ENCODE measurements at regions not wholly inside any gene's neighbourhood (a gene's known extent, or its start where the extent isn't known, plus 50 kb on each side); places are given as distances from the start of the nearest gene placed in this dataset.
"Not testable (repeated sequence)": the region's sequence is repeated elsewhere in the genome, so short reads cannot be mapped to it uniquely, and the experiment has no call there.

DNA sequence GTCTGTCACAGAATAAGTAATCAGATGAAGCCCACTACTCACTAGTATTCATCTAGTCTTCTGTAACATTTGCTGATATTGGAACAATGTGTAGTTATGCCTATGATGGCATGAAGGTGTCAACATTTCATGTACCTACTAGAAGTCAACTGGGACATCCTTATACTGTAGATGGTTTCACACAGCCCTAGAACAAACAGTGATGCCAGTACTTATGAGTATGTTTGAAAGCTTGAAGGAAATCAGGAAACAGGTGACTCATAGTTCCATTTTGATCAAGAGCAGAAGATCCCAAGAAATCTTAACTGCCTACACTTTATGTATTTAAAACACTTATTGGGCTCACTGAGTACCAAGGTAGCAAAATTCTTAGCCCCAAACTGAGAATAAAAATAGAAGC lies 1519.6 kb downstream of the REEP3 start:
- Histone ChIP-seq H3K27me3 (ENCODE audit: control insufficient read depth, insufficient read depth, low read length) (no peaks in the 10 kb centered on the region), H3K36me3 (ENCODE audit: control insufficient read depth, insufficient read depth, low read length) (no peaks in the 10 kb centered on the region), H3K4me1 (ENCODE audit: control insufficient read depth, insufficient read depth, low read length, poor library complexity, severe bottlenecking) (no peaks in the 10 kb centered on the region), H3K9me3 (ENCODE audit: control insufficient read depth in 2 of 2, low read length in 2 of 2) (no peaks in the 10 kb centered on the region), H3K27ac (ENCODE audit: insufficient read depth, low read length, poor library complexity, severe bottlenecking) (no peak overlapping the region), H3K4me3 (ENCODE audit: low read depth, low read length) (no peak overlapping the region)
- H3K27ac Mint-ChIP-seq = no peak overlapping the region
- ATAC-seq (ENCODE audit: low read depth in 2 of 2) (no peak), DNase-seq (no peak)
- no peaks in the 10 kb centered on the region for H3K36me3 Mint-ChIP-seq
- H3K27me3 Mint-ChIP-seq = no peaks in the 10 kb centered on the region
- H3K9me3 Mint-ChIP-seq = peaks cover 0 to 8% (median 4%) of the 10 kb centered on the region in 7 donors
- no peak overlapping the region for H3K4me3 Mint-ChIP-seq
- no peaks in the 10 kb centered on the region for H3K4me1 Mint-ChIP-seq

DNA sequence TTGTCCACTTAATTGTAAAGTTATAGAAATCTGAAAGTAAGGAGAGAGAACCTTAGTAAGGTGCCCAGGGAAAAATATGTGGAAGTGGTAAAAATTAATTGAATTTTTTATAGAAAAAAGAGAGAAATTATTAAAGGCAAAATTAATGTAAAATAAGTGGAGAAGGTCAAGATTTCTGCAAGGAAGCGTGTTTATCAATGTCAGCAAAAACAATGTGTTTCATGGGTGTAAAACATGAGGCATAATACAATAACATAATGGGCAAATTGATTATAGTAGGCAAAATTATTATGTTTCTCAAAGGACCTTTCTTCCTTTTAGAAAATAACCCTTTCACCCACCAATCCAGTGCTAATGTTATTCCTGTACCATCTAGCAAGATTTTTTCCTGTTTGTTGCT lies 1520.1 kb downstream of the REEP3 start:
- no peaks in the 10 kb centered on the region for H3K9me3 ChIP-seq (ENCODE audit: control insufficient read depth in 2 of 2, low read length in 2 of 2)
- H3K27ac Mint-ChIP-seq = no peak overlapping the region
- H3K27me3 ChIP-seq (ENCODE audit: control insufficient read depth, insufficient read depth, low read length) = no peaks in the 10 kb centered on the region
- no peaks in the 10 kb centered on the region for H3K36me3 Mint-ChIP-seq
- H3K27me3 Mint-ChIP-seq = no peaks in the 10 kb centered on the region
- H3K4me1 ChIP-seq (ENCODE audit: control insufficient read depth, insufficient read depth, low read length, poor library complexity, severe bottlenecking) = no peaks in the 10 kb centered on the region
- no peaks in the 10 kb centered on the region for H3K4me1 Mint-ChIP-seq
- no peak overlapping the region for H3K4me3 ChIP-seq (ENCODE audit: low read depth, low read length)
- H3K36me3 ChIP-seq (ENCODE audit: control insufficient read depth, insufficient read depth, low read length) = no peaks in the 10 kb centered on the region
- DNase-seq (no peak), ATAC-seq (ENCODE audit: low read depth in 2 of 2) (no peak)
- no peak overlapping the region for H3K27ac ChIP-seq (ENCODE audit: insufficient read depth, low read length, poor library complexity, severe bottlenecking)
- H3K4me3 Mint-ChIP-seq = no peak overlapping the region
- H3K9me3 Mint-ChIP-seq = peaks cover 0 to 7% (median 4%) of the 10 kb centered on the region in 7 donors

DNA sequence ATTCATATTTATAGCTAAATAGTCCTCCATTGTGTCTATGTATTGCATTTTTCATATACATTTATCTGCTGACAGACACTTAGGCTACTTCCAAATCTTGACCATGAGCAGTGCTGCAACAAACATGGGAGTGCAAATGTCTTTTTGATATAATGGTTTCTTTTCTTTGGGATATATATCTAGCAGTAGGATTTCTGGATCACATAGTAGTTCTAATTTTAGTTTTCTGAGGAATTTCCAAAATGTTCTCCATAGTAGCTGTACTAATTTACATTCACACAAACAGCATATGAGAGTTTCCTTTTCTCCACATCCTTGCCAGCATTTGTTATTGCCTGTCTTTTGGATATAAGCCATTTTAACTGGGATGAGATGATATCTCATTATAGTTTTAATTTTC lies 1521.3 kb downstream of the REEP3 start:
- Mint-ChIP-seq H3K27ac (no peak overlapping the region), H3K9me3 (peaks cover 0 to 7% (median 2%) of the 10 kb centered on the region in 7 donors), H3K4me1 (no peaks in the 10 kb centered on the region), H3K27me3 (no peaks in the 10 kb centered on the region), H3K36me3 (no peaks in the 10 kb centered on the region), H3K4me3 (no peak overlapping the region)
- Histone ChIP-seq H3K27ac (ENCODE audit: insufficient read depth, low read length, poor library complexity, severe bottlenecking) (no peak overlapping the region), H3K4me1 (ENCODE audit: control insufficient read depth, insufficient read depth, low read length, poor library complexity, severe bottlenecking) (no peaks in the 10 kb centered on the region), H3K9me3 (ENCODE audit: control insufficient read depth in 2 of 2, low read length in 2 of 2) (no peaks in the 10 kb centered on the region), H3K4me3 (ENCODE audit: low read depth, low read length) (no peak overlapping the region), H3K36me3 (ENCODE audit: control insufficient read depth, insufficient read depth, low read length) (no peaks in the 10 kb centered on the region), H3K27me3 (ENCODE audit: control insufficient read depth, insufficient read depth, low read length) (no peaks in the 10 kb centered on the region)
- DNase-seq (no peak), ATAC-seq (ENCODE audit: low read depth in 2 of 2) (no peak)

DNA sequence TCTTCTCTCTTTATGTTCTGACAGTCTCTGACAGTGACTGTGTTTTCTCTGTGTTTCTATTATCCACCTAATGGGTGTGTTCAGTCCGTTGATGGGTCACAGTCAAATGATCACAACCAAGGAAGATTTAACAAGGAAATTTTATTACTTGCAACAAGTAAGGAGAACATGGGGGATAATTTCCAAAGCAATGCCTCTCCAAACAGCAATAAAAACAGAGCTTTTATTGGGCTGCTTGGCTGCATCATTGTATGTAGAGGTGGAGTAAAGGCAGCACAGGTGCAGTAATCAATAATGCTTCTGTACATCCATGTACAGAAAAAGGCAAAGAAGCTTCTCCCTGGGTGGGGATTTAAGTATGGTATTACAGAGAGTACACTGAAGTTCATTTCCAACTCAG lies 1525.6 kb downstream of the REEP3 start:
- no peaks in the 10 kb centered on the region for H3K9me3 ChIP-seq (ENCODE audit: control insufficient read depth in 2 of 2, low read length in 2 of 2)
- H3K27me3 ChIP-seq (ENCODE audit: control insufficient read depth, insufficient read depth, low read length) = no peaks in the 10 kb centered on the region
- DNase-seq (no peak), ATAC-seq (ENCODE audit: low read depth in 2 of 2) (no peak)
- Mint-ChIP-seq H3K27me3 (no peaks in the 10 kb centered on the region), H3K4me3 (no peak overlapping the region), H3K9me3 (peaks cover 0 to 7% (median 5%) of the 10 kb centered on the region in 7 donors), H3K27ac (no peak overlapping the region), H3K4me1 (no peaks in the 10 kb centered on the region), H3K36me3 (no peaks in the 10 kb centered on the region)
- H3K4me3 ChIP-seq (ENCODE audit: low read depth, low read length) = no peak overlapping the region
- H3K4me1 ChIP-seq (ENCODE audit: control insufficient read depth, insufficient read depth, low read length, poor library complexity, severe bottlenecking) = no peaks in the 10 kb centered on the region
- no peaks in the 10 kb centered on the region for H3K36me3 ChIP-seq (ENCODE audit: control insufficient read depth, insufficient read depth, low read length)
- no peak overlapping the region for H3K27ac ChIP-seq (ENCODE audit: insufficient read depth, low read length, poor library complexity, severe bottlenecking)

DNA sequence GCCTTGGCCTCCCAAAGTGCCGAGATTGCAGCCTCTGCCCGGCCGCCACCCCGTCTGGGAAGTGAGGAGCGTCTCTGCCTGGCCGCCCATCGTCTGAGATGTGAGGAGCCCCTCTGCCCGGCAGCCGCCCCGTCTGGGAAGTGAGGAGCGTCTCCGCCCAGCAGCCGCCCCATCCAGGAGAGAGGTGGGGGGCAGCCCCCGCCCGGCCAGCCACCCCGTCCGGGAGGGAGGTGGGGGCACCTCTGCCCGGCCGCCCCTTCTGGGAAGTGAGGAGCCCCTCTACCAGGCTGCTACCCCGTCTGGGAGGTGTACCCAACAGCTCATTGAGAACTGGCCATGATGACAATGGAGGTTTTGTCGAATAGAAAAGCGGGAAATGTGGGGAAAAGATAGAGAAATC lies 1530.9 kb downstream of the REEP3 start:
- H3K36me3 Mint-ChIP-seq; H3K9me3 ChIP-seq (ENCODE audit: control insufficient read depth in 2 of 2, low read length in 2 of 2); H3K4me1 ChIP-seq (ENCODE audit: control insufficient read depth, insufficient read depth, low read length, poor library complexity, severe bottlenecking); H3K27me3 ChIP-seq (ENCODE audit: control insufficient read depth, insufficient read depth, low read length); H3K36me3 ChIP-seq (ENCODE audit: control insufficient read depth, insufficient read depth, low read length); H3K4me1 Mint-ChIP-seq; ATAC-seq (ENCODE audit: low read depth in 2 of 2); H3K27me3 Mint-ChIP-seq; DNase-seq; H3K27ac ChIP-seq (ENCODE audit: insufficient read depth, low read length, poor library complexity, severe bottlenecking); H3K4me3 Mint-ChIP-seq; H3K4me3 ChIP-seq (ENCODE audit: low read depth, low read length); H3K27ac Mint-ChIP-seq: not testable (repeated sequence)
- H3K9me3 Mint-ChIP-seq = peaks cover 0 to 17% (median 6%) of the 10 kb centered on the region in 7 donors

DNA sequence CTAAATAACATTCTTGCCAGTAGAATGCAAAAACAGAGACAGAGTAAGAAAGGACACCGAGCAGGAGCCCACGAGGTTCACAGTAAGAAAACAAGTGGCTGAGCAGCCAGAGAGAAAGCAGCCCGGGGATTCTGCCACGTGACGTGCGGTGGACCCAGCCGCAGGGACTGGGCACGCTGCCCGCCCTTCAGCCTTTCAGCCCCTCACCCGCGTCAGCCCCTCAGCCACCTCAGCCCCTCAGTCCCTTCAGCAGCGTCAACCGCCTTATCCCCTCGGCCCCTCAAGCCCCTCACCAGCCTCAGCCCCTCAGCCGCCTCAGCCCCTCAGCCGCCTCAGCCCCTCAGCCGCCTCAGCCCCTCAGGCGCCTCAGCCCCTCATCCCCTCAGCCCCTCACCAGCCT lies 1532.2 kb downstream of the REEP3 start:
- not testable (repeated sequence) for H3K36me3 ChIP-seq (ENCODE audit: control insufficient read depth, insufficient read depth, low read length); H3K27me3 Mint-ChIP-seq; H3K27ac ChIP-seq (ENCODE audit: insufficient read depth, low read length, poor library complexity, severe bottlenecking); H3K27ac Mint-ChIP-seq; ATAC-seq (ENCODE audit: low read depth in 2 of 2); H3K36me3 Mint-ChIP-seq; DNase-seq; H3K4me3 Mint-ChIP-seq; H3K4me3 ChIP-seq (ENCODE audit: low read depth, low read length); H3K4me1 Mint-ChIP-seq; H3K9me3 ChIP-seq (ENCODE audit: control insufficient read depth in 2 of 2, low read length in 2 of 2); H3K27me3 ChIP-seq (ENCODE audit: control insufficient read depth, insufficient read depth, low read length); H3K4me1 ChIP-seq (ENCODE audit: control insufficient read depth, insufficient read depth, low read length, poor library complexity, severe bottlenecking)
- H3K9me3 Mint-ChIP-seq = peaks cover 0 to 17% (median 4%) of the 10 kb centered on the region in 7 donors

DNA sequence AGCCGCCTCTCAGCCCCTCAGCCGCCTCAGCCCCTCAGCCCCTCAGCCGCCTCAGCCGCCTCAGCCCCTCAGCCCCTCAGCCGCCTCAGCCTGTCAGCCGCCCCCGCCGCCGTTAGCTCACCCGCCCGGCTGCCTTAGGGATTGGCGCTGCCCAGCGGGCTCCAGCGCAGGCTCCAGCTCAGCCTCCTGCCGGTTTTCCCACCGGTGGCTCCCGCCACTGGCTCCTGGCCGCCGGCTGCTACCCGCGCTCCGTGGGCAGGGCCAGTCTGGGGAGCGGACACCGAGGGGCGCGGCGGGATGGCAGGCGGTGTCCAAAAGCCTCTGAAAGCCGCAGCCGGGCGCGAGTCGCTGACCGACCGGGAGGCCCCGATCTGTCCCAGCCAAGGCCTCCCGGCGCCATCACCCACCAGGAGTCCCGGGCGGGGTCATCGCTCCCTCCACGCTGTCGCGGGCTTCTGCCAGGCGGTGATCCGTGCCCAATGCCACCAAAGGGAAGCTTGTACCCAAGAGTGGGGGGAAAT lies 1532.7 kb downstream of the REEP3 start:
- not testable (repeated sequence) for H3K36me3 Mint-ChIP-seq; H3K4me3 Mint-ChIP-seq; H3K4me3 ChIP-seq (ENCODE audit: low read depth, low read length); DNase-seq; H3K4me1 Mint-ChIP-seq; H3K27me3 Mint-ChIP-seq; H3K27me3 ChIP-seq (ENCODE audit: control insufficient read depth, insufficient read depth, low read length); H3K4me1 ChIP-seq (ENCODE audit: control insufficient read depth, insufficient read depth, low read length, poor library complexity, severe bottlenecking); H3K9me3 ChIP-seq (ENCODE audit: control insufficient read depth in 2 of 2, low read length in 2 of 2); H3K27ac ChIP-seq (ENCODE audit: insufficient read depth, low read length, poor library complexity, severe bottlenecking); H3K36me3 ChIP-seq (ENCODE audit: control insufficient read depth, insufficient read depth, low read length); H3K27ac Mint-ChIP-seq; ATAC-seq (ENCODE audit: low read depth in 2 of 2)
- H3K9me3 Mint-ChIP-seq = peaks cover 0 to 14% (median 4%) of the 10 kb centered on the region in 7 donors

DNA sequence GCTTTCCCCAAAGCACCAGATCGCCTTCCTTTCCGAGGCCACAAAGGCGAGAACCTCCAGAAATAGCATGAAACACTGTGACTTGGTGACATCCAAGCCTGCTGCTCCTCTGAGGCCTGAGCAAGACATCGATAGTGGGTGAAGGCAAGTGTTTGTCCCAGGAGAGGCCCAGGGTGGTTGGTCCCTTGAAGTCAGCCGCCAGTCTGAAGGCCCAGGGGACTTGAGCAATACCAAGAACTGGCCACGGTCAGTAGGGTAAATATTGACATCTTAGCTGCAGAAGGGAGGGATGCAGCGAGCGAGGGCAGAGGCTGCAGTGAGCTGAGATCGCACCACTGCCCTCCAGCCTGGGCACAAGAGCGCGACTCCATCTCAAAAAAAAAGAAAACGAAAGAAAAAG lies 1533.5 kb downstream of the REEP3 start:
- H3K27ac ChIP-seq (ENCODE audit: insufficient read depth, low read length, poor library complexity, severe bottlenecking); H3K4me3 ChIP-seq (ENCODE audit: low read depth, low read length); H3K27me3 Mint-ChIP-seq; ATAC-seq (ENCODE audit: low read depth in 2 of 2); H3K27ac Mint-ChIP-seq; H3K36me3 Mint-ChIP-seq; H3K9me3 ChIP-seq (ENCODE audit: control insufficient read depth in 2 of 2, low read length in 2 of 2); H3K36me3 ChIP-seq (ENCODE audit: control insufficient read depth, insufficient read depth, low read length); H3K4me1 ChIP-seq (ENCODE audit: control insufficient read depth, insufficient read depth, low read length, poor library complexity, severe bottlenecking); H3K4me3 Mint-ChIP-seq; H3K4me1 Mint-ChIP-seq; H3K27me3 ChIP-seq (ENCODE audit: control insufficient read depth, insufficient read depth, low read length); DNase-seq: not testable (repeated sequence)
- H3K9me3 Mint-ChIP-seq = peaks cover 0 to 14% (median 4%) of the 10 kb centered on the region in 7 donors
